Calu3 (cell line): ENCODE measurements at regions not wholly inside any gene's neighbourhood (a gene's known extent, or its start where the extent isn't known, plus 50 kb on each side); places are given as distances from the start of the nearest gene placed in this dataset.

Experiments
- BruUV-seq: library from RNA; stranded (reverse); fragments of 400-500 nt; replicated peaks from 2 replicates; lab custom pipeline; 2021; lab: Mats Ljungman, UMichigan
- CTCF ChIA-PET: fragments of 300-600 bp; sonication (Branson Sonifier 250); formaldehyde crosslinking; loops from one replicate; lab custom pipeline; 2022; ENCODE audit warnings: antibody characterized with exemption; lab: Charles Lee
- DNase-seq: peaks from one replicate; pipeline ENCODE4 v3.0.0; 2022
- H3K27ac Mint-ChIP-seq: one replicate; pipeline ENCODE4 v1.8.0; 2022; ENCODE audit warnings: mixed read lengths; ENCODE audit not compliant: unreplicated experiment
- H3K27me3 Mint-ChIP-seq: one replicate; pipeline ENCODE4 v1.8.0; 2022; ENCODE audit warnings: mixed read lengths; ENCODE audit not compliant: unreplicated experiment
- H3K36me3 Mint-ChIP-seq: one replicate; pipeline ENCODE4 v1.8.0; 2022; ENCODE audit warnings: mild to moderate bottlenecking, moderate library complexity, mixed read lengths; ENCODE audit not compliant: insufficient read depth, unreplicated experiment
- H3K4me1 Mint-ChIP-seq: one replicate; pipeline ENCODE4 v1.8.0; 2022; ENCODE audit warnings: mild to moderate bottlenecking, low read depth, mixed read lengths; ENCODE audit not compliant: unreplicated experiment
- H3K4me3 Mint-ChIP-seq: one replicate; pipeline ENCODE4 v1.8.0; 2022; ENCODE audit warnings: mild to moderate bottlenecking, low read depth, moderate library complexity, mixed read lengths; ENCODE audit not compliant: unreplicated experiment
- H3K9me3 Mint-ChIP-seq: one replicate; pipeline ENCODE4 v1.8.0; 2022; ENCODE audit warnings: low read depth, mixed read lengths; ENCODE audit not compliant: unreplicated experiment
- intact Hi-C: fragments of 100-400 bp; cut with micrococcal nuclease; formaldehyde crosslinking; loops from one replicate; pipeline ENCODE4 v1.10.0; 2022; ENCODE audit not compliant: unreplicated experiment
- TF ChIP-seq, protein P1 (sequence below): fragments of 200-600 bp; IDR thresholded peaks from one replicate; pipeline ENCODE4 v1.8.0; 2022; ENCODE audit warnings: antibody characterized with exemption; ENCODE audit not compliant: unreplicated experiment

DNA sequence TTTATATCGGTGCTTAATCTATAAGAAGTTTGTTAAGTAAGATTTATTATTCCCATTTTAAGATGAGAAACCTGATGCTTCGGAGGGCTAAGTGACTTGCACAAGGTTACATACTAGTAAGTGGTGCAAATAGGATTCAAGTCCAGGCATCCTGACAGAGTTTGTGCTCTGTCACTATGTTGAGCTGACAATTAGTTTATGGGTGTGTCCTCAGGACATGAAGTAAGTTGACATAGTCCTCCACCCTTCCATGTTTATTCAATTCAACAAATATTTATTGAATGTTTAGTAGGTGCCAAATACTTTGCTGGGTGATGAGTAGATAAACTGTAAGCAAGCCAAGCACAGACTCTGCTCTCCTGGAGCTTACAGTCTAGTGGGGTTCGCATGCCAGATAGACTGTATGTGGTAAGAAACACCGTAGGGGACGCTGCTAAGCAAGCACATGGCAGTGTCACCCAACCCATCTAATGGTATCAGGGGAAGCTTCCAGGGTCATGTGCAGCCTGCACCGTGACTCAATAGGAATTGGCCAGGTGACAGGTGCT is 342.7 kb upstream of the SATB1 start:
- TF ChIP-seq, protein P1, sequence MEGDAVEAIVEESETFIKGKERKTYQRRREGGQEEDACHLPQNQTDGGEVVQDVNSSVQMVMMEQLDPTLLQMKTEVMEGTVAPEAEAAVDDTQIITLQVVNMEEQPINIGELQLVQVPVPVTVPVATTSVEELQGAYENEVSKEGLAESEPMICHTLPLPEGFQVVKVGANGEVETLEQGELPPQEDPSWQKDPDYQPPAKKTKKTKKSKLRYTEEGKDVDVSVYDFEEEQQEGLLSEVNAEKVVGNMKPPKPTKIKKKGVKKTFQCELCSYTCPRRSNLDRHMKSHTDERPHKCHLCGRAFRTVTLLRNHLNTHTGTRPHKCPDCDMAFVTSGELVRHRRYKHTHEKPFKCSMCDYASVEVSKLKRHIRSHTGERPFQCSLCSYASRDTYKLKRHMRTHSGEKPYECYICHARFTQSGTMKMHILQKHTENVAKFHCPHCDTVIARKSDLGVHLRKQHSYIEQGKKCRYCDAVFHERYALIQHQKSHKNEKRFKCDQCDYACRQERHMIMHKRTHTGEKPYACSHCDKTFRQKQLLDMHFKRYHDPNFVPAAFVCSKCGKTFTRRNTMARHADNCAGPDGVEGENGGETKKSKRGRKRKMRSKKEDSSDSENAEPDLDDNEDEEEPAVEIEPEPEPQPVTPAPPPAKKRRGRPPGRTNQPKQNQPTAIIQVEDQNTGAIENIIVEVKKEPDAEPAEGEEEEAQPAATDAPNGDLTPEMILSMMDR, result no peak
- no peak overlapping the region for H3K4me3 Mint-ChIP-seq
- no TSS peak for BruUV-seq
- H3K27ac Mint-ChIP-seq, result no peak overlapping the region
- CTCF ChIA-PET, result interaction anchor here (0.7 kb wide), 1 partner anchor 552 kb away, joined by 4 read pairs; no protein-coding TSS in a partner anchor
- no peaks in the 10 kb centered on the region for H3K4me1 Mint-ChIP-seq
- H3K9me3 Mint-ChIP-seq, result no peaks in the 10 kb centered on the region
- intact Hi-C loops, result no loop called here
- no peaks in the 10 kb centered on the region for H3K36me3 Mint-ChIP-seq
- DNase-seq, result no peak
- H3K27me3 Mint-ChIP-seq, result no peaks in the 10 kb centered on the region

- DNase-seq, result no peak
Measured at GRCh38 chr3:18766974-18767373, 341.8 kb upstream of the SATB1 start.

DNA sequence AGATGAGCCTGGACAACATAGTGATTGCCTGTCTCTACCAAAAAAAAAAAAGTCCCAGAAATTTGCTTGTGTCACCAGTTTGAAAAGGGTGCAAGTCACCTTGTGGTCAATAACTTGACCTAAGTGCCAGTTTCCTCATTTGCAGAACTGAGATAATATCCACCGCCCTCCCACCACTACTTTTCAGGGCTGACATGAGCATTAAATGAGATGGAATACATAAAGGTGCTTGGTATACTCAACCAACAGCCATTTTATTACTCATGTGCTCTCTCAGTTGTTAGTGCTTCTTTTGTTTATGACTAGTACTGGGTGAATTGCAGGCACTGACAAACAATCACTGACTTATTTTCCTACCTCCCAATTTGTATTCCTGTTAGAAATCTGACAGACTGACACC is 340.5 kb upstream of the SATB1 start:
- DNase-seq, result no peak
- H3K4me3 Mint-ChIP-seq, result no peak overlapping the region
- no peaks in the 10 kb centered on the region for H3K9me3 Mint-ChIP-seq
- intact Hi-C loops, result no loop called here
- H3K27me3 Mint-ChIP-seq, result no peaks in the 10 kb centered on the region
- H3K4me1 Mint-ChIP-seq, result no peaks in the 10 kb centered on the region
- TF ChIP-seq, protein P1, result no peak
- BruUV-seq, result no TSS peak
- no peak overlapping the region for H3K27ac Mint-ChIP-seq
- CTCF ChIA-PET, result no interaction called here
- H3K36me3 Mint-ChIP-seq, result no peaks in the 10 kb centered on the region

More at GRCh38 chr3:18766974-18767373, 341.8 kb upstream of the SATB1 start:
- Mint-ChIP-seq H3K9me3 (no peaks in the 10 kb centered on the region), H3K4me1 (no peaks in the 10 kb centered on the region), H3K4me3 (no peak overlapping the region), H3K27ac (no peak overlapping the region), H3K36me3 (no peaks in the 10 kb centered on the region), H3K27me3 (no peaks in the 10 kb centered on the region)
- intact Hi-C loops, result no loop called here
- BruUV-seq, result no TSS peak
- TF ChIP-seq, protein P1, result no peak
- CTCF ChIA-PET, result no interaction called here

GRCh38 chr3:18765161-18765560 is 340.0 kb upstream of the SATB1 start:
- intact Hi-C loops, result no loop called here
- no TSS peak for BruUV-seq
- H3K36me3 Mint-ChIP-seq, result no peaks in the 10 kb centered on the region
- no peaks in the 10 kb centered on the region for H3K4me1 Mint-ChIP-seq
- no peak for DNase-seq
- H3K9me3 Mint-ChIP-seq, result no peaks in the 10 kb centered on the region
- CTCF ChIA-PET, result no interaction called here
- H3K4me3 Mint-ChIP-seq, result no peak overlapping the region
- no peak overlapping the region for H3K27ac Mint-ChIP-seq
- TF ChIP-seq, protein P1, result no peak
- H3K27me3 Mint-ChIP-seq, result no peaks in the 10 kb centered on the region
